PC-9 (cell line): ENCODE measurements at regions not wholly inside any gene's neighbourhood (a gene's known extent, or its start where the extent isn't known, plus 50 kb on each side); places are given as distances from the start of the nearest gene placed in this dataset.

Experiments
- CTCF ChIP-seq: fragments of 200-600 bp; sonication (generic); conservative IDR thresholded peaks from 2 replicates; pipeline ENCODE4 v1.6.1; 2017; ENCODE audit warnings: mixed run types, antibody characterized with exemption, mild to moderate bottlenecking, moderate library complexity
- EZH2 ChIP-seq: fragments of 200-600 bp; sonication (generic); IDR thresholded peaks from 2 replicates; pipeline ENCODE4 v1.8.0; 2017; ENCODE audit warnings: antibody characterized with exemption, low read depth

GRCh38 chr3:174356596-174356995, 502.5 kb upstream of the NAALADL2 start:
- TF ChIP-seq CTCF, result no peak
- TF ChIP-seq EZH2, result no peak
